ENCODE measurements at regions not wholly inside any gene's neighbourhood (a gene's known extent, or its start where the extent isn't known, plus 50 kb on each side); places are given as distances from the start of the nearest gene placed in this dataset.
"Not testable (repeated sequence)": the region's sequence is repeated elsewhere in the genome, so short reads cannot be mapped to it uniquely, and the experiment has no call there.

GRCh38 chr1:119209596-119210295 lies 69.3 kb upstream of the WARS2 start:
- in situ Hi-C loops (cut with HindIII; ENCODE audit: low pct_unique_long_range_greater_than_20kb, low sequenced_read_pairs), result no loop called here

GRCh38 chr1:119210296-119210649 lies 69.8 kb upstream of the WARS2 start:
- DNase-seq (ENCODE audit: low read depth, low spot score) (no peak), ATAC-seq (no peak)
- BruUV-seq (replicated peaks), result no TSS peak
- in situ Hi-C loops (cut with HindIII; ENCODE audit: low pct_unique_long_range_greater_than_20kb, low sequenced_read_pairs), result no loop called here
- Histone ChIP-seq H3K27ac (ENCODE audit: low read length) (no peak overlapping the region), H3K4me1 (ENCODE audit: control insufficient read depth, insufficient read depth, low read length) (no peaks in the 10 kb centered on the region), H3K27me3 (ENCODE audit: control insufficient read depth, insufficient read depth, low read length) (no peaks in the 10 kb centered on the region), H3K9me3 (ENCODE audit: control insufficient read depth, insufficient read depth, low read depth, low read length) (no peaks in the 10 kb centered on the region), H3K4me3 (ENCODE audit: low read depth in 2 of 2, low read length in 2 of 2) (no peak overlapping the region), H3K36me3 (ENCODE audit: control insufficient read depth, insufficient read depth, low read length) (no peaks in the 10 kb centered on the region)
- CTCF ChIA-PET, result no interaction called here
- TF ChIP-seq POLR2AphosphoS5 (IDR thresholded peaks at IDR 0.05; ENCODE audit: low read depth, low read length), result no peak
- TF ChIP-seq SIN3A (IDR thresholded peaks at IDR 0.05; ENCODE audit: borderline replicate concordance, insufficient read depth, low read depth, low read length), result no peak
- TF ChIP-seq TCF7L2 (IDR thresholded peaks at IDR 0.05; ENCODE audit: low read depth, low read length), result no peak
- no peak for TF ChIP-seq CTCF (IDR thresholded peaks at IDR 0.05)
- no peak for TF ChIP-seq REST (IDR thresholded peaks at IDR 0.05; ENCODE audit: insufficient read depth in 1 of 2, low read depth in 2 of 2, low read length in 1 of 2)
- POLR2A ChIA-PET, result no interaction called here
- intact Hi-C loops (cut with micrococcal nuclease; ENCODE audit: unreplicated experiment), result no loop called here

More at GRCh38 chr1:119209596-119210295, 69.3 kb upstream of the WARS2 start:
- H3K4me3 ChIP-seq (ENCODE audit: low read depth in 2 of 2, low read length in 2 of 2), result no peak overlapping the region
- ATAC-seq, result no peak
- ChIA-PET CTCF (no interaction called here), POLR2A (no interaction called here)
- H3K27me3 ChIP-seq (ENCODE audit: control insufficient read depth, insufficient read depth, low read length), result no peaks in the 10 kb centered on the region
- no TSS peak for BruUV-seq (replicated peaks)
- no peaks in the 10 kb centered on the region for H3K36me3 ChIP-seq (ENCODE audit: control insufficient read depth, insufficient read depth, low read length)
- intact Hi-C loops (cut with micrococcal nuclease; ENCODE audit: unreplicated experiment), result no loop called here
- H3K9me3 ChIP-seq (ENCODE audit: control insufficient read depth, insufficient read depth, low read depth, low read length), result no peaks in the 10 kb centered on the region
- TF ChIP-seq CTCF (IDR thresholded peaks at IDR 0.05) (no peak), SIN3A (IDR thresholded peaks at IDR 0.05; ENCODE audit: borderline replicate concordance, insufficient read depth, low read depth, low read length) (no peak), TCF7L2 (IDR thresholded peaks at IDR 0.05; ENCODE audit: low read depth, low read length) (no peak), POLR2AphosphoS5 (IDR thresholded peaks at IDR 0.05; ENCODE audit: low read depth, low read length) (no peak)
- H3K4me1 ChIP-seq (ENCODE audit: control insufficient read depth, insufficient read depth, low read length), result no peaks in the 10 kb centered on the region
- DNase-seq (ENCODE audit: low read depth, low spot score), result no peak
- H3K27ac ChIP-seq (ENCODE audit: low read length), result no peak overlapping the region

DNA sequence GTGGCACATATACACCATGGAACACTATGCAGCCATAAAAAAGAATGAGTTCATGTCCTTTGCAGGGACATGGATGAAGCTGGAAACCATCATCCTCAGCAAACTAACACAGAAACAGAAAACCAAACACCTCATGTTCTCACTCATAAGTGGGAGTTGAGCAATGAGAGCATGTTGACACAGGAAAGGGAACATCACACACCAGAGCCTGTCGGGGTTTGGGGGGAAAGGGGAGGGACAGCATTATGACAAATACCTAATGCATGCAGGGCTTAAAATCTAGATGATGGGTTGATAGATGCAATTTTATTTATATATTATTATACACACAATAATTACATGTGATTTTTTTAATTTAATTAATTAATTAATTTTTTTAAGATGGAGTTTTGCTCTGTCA lies 72.8 kb upstream of the WARS2 start:
- in situ Hi-C loops (cut with HindIII; ENCODE audit: low pct_unique_long_range_greater_than_20kb, low sequenced_read_pairs); H3K27me3 ChIP-seq (ENCODE audit: control insufficient read depth, insufficient read depth, low read length); ATAC-seq; H3K9me3 ChIP-seq (ENCODE audit: control insufficient read depth, insufficient read depth, low read depth, low read length); CTCF ChIA-PET; H3K36me3 ChIP-seq (ENCODE audit: control insufficient read depth, insufficient read depth, low read length); POLR2A ChIA-PET; H3K4me1 ChIP-seq (ENCODE audit: control insufficient read depth, insufficient read depth, low read length); intact Hi-C loops (cut with micrococcal nuclease; ENCODE audit: unreplicated experiment); BruUV-seq (replicated peaks); H3K4me3 ChIP-seq (ENCODE audit: low read depth in 2 of 2, low read length in 2 of 2); H3K27ac ChIP-seq (ENCODE audit: low read length); DNase-seq (ENCODE audit: low read depth, low spot score): not testable (repeated sequence)

DNA sequence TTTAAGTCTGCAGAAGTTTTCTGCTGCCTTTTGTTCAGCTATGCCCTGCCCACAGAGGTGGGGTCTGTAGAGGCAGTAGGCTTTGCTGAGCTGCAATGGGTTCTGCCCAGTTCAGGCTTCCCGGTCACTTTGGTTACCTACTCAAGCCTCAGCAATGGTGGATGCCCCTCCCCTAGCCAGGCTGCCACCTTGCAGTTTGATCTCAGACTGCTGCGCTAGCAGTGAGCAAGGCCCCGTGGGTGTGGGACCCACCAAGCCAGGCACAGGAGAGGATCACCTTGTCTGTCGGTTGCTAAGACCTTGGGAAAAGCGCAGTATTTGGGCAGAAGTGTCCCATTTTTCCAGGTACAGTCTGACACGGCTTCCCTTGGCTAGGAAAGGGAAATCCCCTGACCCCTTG lies 74.5 kb upstream of the WARS2 start:
- CTCF ChIA-PET; intact Hi-C loops (cut with micrococcal nuclease; ENCODE audit: unreplicated experiment); in situ Hi-C loops (cut with HindIII; ENCODE audit: low pct_unique_long_range_greater_than_20kb, low sequenced_read_pairs): not testable (repeated sequence)

More for the DNA sequence above, 74.5 kb upstream of the WARS2 start:
- H3K27ac ChIP-seq (ENCODE audit: low read length); H3K36me3 ChIP-seq (ENCODE audit: control insufficient read depth, insufficient read depth, low read length); BruUV-seq (replicated peaks); H3K4me1 ChIP-seq (ENCODE audit: control insufficient read depth, insufficient read depth, low read length); H3K4me3 ChIP-seq (ENCODE audit: low read depth in 2 of 2, low read length in 2 of 2); H3K9me3 ChIP-seq (ENCODE audit: control insufficient read depth, insufficient read depth, low read depth, low read length); POLR2A ChIA-PET; DNase-seq (ENCODE audit: low read depth, low spot score); ATAC-seq; H3K27me3 ChIP-seq (ENCODE audit: control insufficient read depth, insufficient read depth, low read length): not testable (repeated sequence)

Measured in Panc1 (cell line).